ENCODE measurements at regions not wholly inside any gene's neighbourhood (a gene's known extent, or its start where the extent isn't known, plus 50 kb on each side); places are given as distances from the start of the nearest gene placed in this dataset.

DNA sequence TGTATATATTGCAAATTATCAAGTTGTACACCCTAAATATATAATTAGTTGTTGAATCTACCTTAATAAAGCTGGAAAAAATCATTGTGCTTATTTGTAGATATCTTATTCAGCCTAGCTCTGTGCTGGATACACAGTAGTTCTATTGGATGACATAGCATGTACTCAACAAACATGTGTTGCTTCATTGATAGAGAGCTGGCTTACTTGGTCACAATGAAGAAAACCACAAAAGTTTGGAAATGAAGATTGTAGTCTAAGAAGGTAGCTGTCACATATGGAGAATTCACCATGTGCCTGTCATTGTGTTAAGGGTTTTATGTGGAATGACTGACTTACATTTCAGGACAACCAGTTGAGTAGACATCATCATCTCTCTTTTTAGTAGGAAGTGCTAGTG is 278.9 kb downstream of the LMO7 start (continued):
- TF ChIP-seq, protein P1, sequence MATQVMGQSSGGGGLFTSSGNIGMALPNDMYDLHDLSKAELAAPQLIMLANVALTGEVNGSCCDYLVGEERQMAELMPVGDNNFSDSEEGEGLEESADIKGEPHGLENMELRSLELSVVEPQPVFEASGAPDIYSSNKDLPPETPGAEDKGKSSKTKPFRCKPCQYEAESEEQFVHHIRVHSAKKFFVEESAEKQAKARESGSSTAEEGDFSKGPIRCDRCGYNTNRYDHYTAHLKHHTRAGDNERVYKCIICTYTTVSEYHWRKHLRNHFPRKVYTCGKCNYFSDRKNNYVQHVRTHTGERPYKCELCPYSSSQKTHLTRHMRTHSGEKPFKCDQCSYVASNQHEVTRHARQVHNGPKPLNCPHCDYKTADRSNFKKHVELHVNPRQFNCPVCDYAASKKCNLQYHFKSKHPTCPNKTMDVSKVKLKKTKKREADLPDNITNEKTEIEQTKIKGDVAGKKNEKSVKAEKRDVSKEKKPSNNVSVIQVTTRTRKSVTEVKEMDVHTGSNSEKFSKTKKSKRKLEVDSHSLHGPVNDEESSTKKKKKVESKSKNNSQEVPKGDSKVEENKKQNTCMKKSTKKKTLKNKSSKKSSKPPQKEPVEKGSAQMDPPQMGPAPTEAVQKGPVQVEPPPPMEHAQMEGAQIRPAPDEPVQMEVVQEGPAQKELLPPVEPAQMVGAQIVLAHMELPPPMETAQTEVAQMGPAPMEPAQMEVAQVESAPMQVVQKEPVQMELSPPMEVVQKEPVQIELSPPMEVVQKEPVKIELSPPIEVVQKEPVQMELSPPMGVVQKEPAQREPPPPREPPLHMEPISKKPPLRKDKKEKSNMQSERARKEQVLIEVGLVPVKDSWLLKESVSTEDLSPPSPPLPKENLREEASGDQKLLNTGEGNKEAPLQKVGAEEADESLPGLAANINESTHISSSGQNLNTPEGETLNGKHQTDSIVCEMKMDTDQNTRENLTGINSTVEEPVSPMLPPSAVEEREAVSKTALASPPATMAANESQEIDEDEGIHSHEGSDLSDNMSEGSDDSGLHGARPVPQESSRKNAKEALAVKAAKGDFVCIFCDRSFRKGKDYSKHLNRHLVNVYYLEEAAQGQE (IDR thresholded peaks at IDR 0.05) = no peak
- no peak for TF ChIP-seq JUND (IDR thresholded peaks at IDR 0.05)

DNA sequence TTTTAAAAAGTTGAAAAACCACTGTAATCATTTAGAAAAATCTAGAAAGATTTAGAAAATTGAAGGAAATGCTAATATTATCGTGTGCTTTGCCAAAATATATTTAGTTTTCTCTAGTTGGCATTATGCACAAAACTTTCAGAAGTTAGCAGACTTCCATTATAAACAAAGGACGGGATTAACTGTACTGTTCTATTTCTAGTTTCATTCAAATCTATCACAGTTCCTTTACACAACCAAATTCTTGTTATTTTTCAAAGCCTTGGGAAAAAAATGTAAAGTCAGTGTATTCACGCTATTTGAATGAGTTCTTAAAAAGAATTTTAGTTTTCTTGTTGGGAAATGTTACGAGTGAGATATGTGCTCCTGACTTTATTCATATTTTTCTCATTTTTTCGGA is 277.8 kb downstream of the LMO7 start:
- no peaks in the 10 kb centered on the region for H3K27me3 ChIP-seq (ENCODE audit: control insufficient read depth in 4 of 4, insufficient read depth in 4 of 4, low read length in 3 of 4)
- no peak overlapping the region for H3K4me3 ChIP-seq (ENCODE audit: low read depth in 1 of 3, low read length in 3 of 3)
- 73% methylated on average over 5 of the region's 5 CpGs for WGBS
- H3K36me3 ChIP-seq (ENCODE audit: control insufficient read depth in 4 of 4, insufficient read depth in 3 of 4, low read depth in 1 of 4, low read length in 3 of 4) = no peaks in the 10 kb centered on the region
- no peak overlapping the region for H3K9ac ChIP-seq (ENCODE audit: low read depth in 1 of 2, low read length in 2 of 2)
- no peak overlapping the region for H3K27ac ChIP-seq (ENCODE audit: low read depth in 1 of 2, low read length in 2 of 2)
- DNase-seq (ENCODE audit: low spot score) = no peak
- TF ChIP-seq, protein P2, sequence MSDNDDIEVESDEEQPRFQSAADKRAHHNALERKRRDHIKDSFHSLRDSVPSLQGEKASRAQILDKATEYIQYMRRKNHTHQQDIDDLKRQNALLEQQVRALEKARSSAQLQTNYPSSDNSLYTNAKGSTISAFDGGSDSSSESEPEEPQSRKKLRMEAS (IDR thresholded peaks at IDR 0.05) = no peak
- TF ChIP-seq, protein P1 (IDR thresholded peaks at IDR 0.05) = no peak
- TF ChIP-seq EGR1 (IDR thresholded peaks at IDR 0.05; ENCODE audit: low read depth in 2 of 2) = no peak
- TF ChIP-seq FOXA2 (IDR thresholded peaks at IDR 0.05) = no peak
- TF ChIP-seq, protein P3, sequence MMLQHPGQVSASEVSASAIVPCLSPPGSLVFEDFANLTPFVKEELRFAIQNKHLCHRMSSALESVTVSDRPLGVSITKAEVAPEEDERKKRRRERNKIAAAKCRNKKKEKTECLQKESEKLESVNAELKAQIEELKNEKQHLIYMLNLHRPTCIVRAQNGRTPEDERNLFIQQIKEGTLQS (IDR thresholded peaks at IDR 0.05) = no peak
- TF ChIP-seq RAD21 (IDR thresholded peaks at IDR 0.05) = no peak
- no peak for TF ChIP-seq JUND (IDR thresholded peaks at IDR 0.05)
- TF ChIP-seq, protein P4, sequence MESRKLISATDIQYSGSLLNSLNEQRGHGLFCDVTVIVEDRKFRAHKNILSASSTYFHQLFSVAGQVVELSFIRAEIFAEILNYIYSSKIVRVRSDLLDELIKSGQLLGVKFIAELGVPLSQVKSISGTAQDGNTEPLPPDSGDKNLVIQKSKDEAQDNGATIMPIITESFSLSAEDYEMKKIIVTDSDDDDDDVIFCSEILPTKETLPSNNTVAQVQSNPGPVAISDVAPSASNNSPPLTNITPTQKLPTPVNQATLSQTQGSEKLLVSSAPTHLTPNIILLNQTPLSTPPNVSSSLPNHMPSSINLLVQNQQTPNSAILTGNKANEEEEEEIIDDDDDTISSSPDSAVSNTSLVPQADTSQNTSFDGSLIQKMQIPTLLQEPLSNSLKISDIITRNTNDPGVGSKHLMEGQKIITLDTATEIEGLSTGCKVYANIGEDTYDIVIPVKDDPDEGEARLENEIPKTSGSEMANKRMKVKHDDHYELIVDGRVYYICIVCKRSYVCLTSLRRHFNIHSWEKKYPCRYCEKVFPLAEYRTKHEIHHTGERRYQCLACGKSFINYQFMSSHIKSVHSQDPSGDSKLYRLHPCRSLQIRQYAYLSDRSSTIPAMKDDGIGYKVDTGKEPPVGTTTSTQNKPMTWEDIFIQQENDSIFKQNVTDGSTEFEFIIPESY (IDR thresholded peaks at IDR 0.05) = no peak
- TF ChIP-seq GABPA (IDR thresholded peaks at IDR 0.05 in 1 of 2, conservative IDR thresholded peaks at IDR 0.05 in 1 of 2) = no peak
- TF ChIP-seq HNF4A (conservative IDR thresholded peaks at IDR 0.05) = no peak
- TF ChIP-seq HNF4G (IDR thresholded peaks at IDR 0.05) = no peak
- no peak for TF ChIP-seq YY1 (IDR thresholded peaks at IDR 0.05)
- TF ChIP-seq RXRA (IDR thresholded peaks at IDR 0.05) = no peak
- no peak for TF ChIP-seq NR2F2 (IDR thresholded peaks at IDR 0.05)
- no peak for TF ChIP-seq TAF1 (conservative IDR thresholded peaks at IDR 0.05)
- TF ChIP-seq SP1 (IDR thresholded peaks at IDR 0.05) = no peak
- TF ChIP-seq, protein P5, sequence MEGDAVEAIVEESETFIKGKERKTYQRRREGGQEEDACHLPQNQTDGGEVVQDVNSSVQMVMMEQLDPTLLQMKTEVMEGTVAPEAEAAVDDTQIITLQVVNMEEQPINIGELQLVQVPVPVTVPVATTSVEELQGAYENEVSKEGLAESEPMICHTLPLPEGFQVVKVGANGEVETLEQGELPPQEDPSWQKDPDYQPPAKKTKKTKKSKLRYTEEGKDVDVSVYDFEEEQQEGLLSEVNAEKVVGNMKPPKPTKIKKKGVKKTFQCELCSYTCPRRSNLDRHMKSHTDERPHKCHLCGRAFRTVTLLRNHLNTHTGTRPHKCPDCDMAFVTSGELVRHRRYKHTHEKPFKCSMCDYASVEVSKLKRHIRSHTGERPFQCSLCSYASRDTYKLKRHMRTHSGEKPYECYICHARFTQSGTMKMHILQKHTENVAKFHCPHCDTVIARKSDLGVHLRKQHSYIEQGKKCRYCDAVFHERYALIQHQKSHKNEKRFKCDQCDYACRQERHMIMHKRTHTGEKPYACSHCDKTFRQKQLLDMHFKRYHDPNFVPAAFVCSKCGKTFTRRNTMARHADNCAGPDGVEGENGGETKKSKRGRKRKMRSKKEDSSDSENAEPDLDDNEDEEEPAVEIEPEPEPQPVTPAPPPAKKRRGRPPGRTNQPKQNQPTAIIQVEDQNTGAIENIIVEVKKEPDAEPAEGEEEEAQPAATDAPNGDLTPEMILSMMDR (IDR thresholded peaks at IDR 0.05; ENCODE audit: low read depth, low read length, missing input control) = no peak
- no peak for TF ChIP-seq FOXA1 (IDR thresholded peaks at IDR 0.05)
- H3K9me3 ChIP-seq (ENCODE audit: control insufficient read depth in 4 of 4, low read length in 3 of 4) = no peaks in the 10 kb centered on the region
- H3K4me1 ChIP-seq (ENCODE audit: control insufficient read depth in 4 of 4, insufficient read depth in 4 of 4, low read length in 3 of 4) = no peaks in the 10 kb centered on the region

Measured in liver (tissue), 8 donors.